HEK293T (cell line): ENCODE measurements at regions not wholly inside any gene's neighbourhood (a gene's known extent, or its start where the extent isn't known, plus 50 kb on each side); places are given as distances from the start of the nearest gene placed in this dataset.

Experiments used
- ARNT ChIP-seq: fragments of 450-650 bp; IDR thresholded peaks from 2 replicates; pipeline ENCODE4 v1.6.1; 2017; ENCODE audit warnings: mild to moderate bottlenecking
- BHLHE40 ChIP-seq: fragments of 450-650 bp; IDR thresholded peaks from 2 replicates; pipeline ENCODE4 v1.6.1; 2016; ENCODE audit warnings: mild to moderate bottlenecking, moderate library complexity, borderline replicate concordance
- ELF4 ChIP-seq: fragments of 450-650 bp; IDR thresholded peaks from 2 replicates; pipeline ENCODE4 v1.6.1; 2017; ENCODE audit warnings: antibody characterized with exemption
- FOXA1 ChIP-seq: fragments of 450-650 bp; IDR thresholded peaks from 2 replicates; pipeline ENCODE4 v1.6.1; 2016; ENCODE audit warnings: mild to moderate bottlenecking
- FOXK2 ChIP-seq: fragments of 450-650 bp; IDR thresholded peaks from 2 replicates; pipeline ENCODE4 v1.6.1; 2016; ENCODE audit warnings: mild to moderate bottlenecking
- FOXM1 ChIP-seq: fragments of 450-650 bp; IDR thresholded peaks from 2 replicates; pipeline ENCODE4 v1.6.1; 2017; ENCODE audit warnings: mild to moderate bottlenecking, borderline replicate concordance
- HDGF ChIP-seq: fragments of 450-650 bp; IDR thresholded peaks from 2 replicates; pipeline ENCODE4 v1.6.1; 2017; ENCODE audit warnings: antibody characterized with exemption, borderline replicate concordance
- LEF1 ChIP-seq: fragments of 450-650 bp; IDR thresholded peaks from 2 replicates; pipeline ENCODE4 v1.6.1; 2017; ENCODE audit warnings: mild to moderate bottlenecking, borderline replicate concordance
- NFRKB ChIP-seq: fragments of 450-650 bp; IDR thresholded peaks from 2 replicates; pipeline ENCODE4 v1.6.1; 2016; ENCODE audit warnings: mild to moderate bottlenecking, moderate library complexity
- SP1 ChIP-seq: fragments of 450-650 bp; IDR thresholded peaks from 2 replicates; pipeline ENCODE4 v1.6.1; 2017
- SUZ12 ChIP-seq: fragments of 450-650 bp; IDR thresholded peaks from 2 replicates; pipeline ENCODE4 v1.6.1; 2016; ENCODE audit warnings: mild to moderate bottlenecking
- TARDBP ChIP-seq: fragments of 450-650 bp; IDR thresholded peaks from 2 replicates; pipeline ENCODE4 v1.6.1; 2016
- ZNF384 ChIP-seq: fragments of 450-650 bp; IDR thresholded peaks from 2 replicates; pipeline ENCODE4 v1.6.1; 2016
- TF ChIP-seq, protein P1 (sequence below): fragments of 450-650 bp; IDR thresholded peaks from 2 replicates; pipeline ENCODE4 v1.6.1; 2016

- TF ChIP-seq ARNT (no peak), ELF4 (no peak), BHLHE40 (no peak), TARDBP (no peak), FOXK2 (no peak), FOXA1 (no peak), FOXM1 (no peak), NFRKB (no peak), SP1 (no peak), SUZ12 (no peak), HDGF (no peak), LEF1 (no peak), ZNF384 (no peak)
- TF ChIP-seq, protein P1, sequence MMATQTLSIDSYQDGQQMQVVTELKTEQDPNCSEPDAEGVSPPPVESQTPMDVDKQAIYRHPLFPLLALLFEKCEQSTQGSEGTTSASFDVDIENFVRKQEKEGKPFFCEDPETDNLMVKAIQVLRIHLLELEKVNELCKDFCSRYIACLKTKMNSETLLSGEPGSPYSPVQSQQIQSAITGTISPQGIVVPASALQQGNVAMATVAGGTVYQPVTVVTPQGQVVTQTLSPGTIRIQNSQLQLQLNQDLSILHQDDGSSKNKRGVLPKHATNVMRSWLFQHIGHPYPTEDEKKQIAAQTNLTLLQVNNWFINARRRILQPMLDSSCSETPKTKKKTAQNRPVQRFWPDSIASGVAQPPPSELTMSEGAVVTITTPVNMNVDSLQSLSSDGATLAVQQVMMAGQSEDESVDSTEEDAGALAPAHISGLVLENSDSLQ = no peak
Observed at GRCh38 chr5:93072831-93073459, 508.1 kb downstream of the NR2F1-AS1 start.
